ENCODE measurements at regions not wholly inside any gene's neighbourhood (a gene's known extent, or its start where the extent isn't known, plus 50 kb on each side); places are given as distances from the start of the nearest gene placed in this dataset.

- DNase-seq (ENCODE audit: low read depth) = no peak
- no peak overlapping the region for H3K4me3 ChIP-seq (ENCODE audit: low read length)
- TF ChIP-seq, protein P1, sequence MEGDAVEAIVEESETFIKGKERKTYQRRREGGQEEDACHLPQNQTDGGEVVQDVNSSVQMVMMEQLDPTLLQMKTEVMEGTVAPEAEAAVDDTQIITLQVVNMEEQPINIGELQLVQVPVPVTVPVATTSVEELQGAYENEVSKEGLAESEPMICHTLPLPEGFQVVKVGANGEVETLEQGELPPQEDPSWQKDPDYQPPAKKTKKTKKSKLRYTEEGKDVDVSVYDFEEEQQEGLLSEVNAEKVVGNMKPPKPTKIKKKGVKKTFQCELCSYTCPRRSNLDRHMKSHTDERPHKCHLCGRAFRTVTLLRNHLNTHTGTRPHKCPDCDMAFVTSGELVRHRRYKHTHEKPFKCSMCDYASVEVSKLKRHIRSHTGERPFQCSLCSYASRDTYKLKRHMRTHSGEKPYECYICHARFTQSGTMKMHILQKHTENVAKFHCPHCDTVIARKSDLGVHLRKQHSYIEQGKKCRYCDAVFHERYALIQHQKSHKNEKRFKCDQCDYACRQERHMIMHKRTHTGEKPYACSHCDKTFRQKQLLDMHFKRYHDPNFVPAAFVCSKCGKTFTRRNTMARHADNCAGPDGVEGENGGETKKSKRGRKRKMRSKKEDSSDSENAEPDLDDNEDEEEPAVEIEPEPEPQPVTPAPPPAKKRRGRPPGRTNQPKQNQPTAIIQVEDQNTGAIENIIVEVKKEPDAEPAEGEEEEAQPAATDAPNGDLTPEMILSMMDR (conservative IDR thresholded peaks at IDR 0.05; ENCODE audit: low read depth, low read length) = no peak
These were observed 1634.3 kb upstream of the ADGRL3 start for GRCh38 chr4:59565836-59566235.

GRCh38 chr4:59570860-59571476, 1629.2 kb upstream of the ADGRL3 start:
- TF ChIP-seq, protein P1 (conservative IDR thresholded peaks at IDR 0.05; ENCODE audit: low read depth, low read length) = no peak
- no peak for DNase-seq (ENCODE audit: low read depth)
- H3K4me3 ChIP-seq (ENCODE audit: low read length) = no peak overlapping the region

- DNase-seq (ENCODE audit: low read depth) = no peak
- TF ChIP-seq, protein P1 (conservative IDR thresholded peaks at IDR 0.05; ENCODE audit: low read depth, low read length) = no peak
- no peak overlapping the region for H3K4me3 ChIP-seq (ENCODE audit: low read length)
These were observed 1628.2 kb upstream of the ADGRL3 start for GRCh38 chr4:59571805-59572430.

DNA sequence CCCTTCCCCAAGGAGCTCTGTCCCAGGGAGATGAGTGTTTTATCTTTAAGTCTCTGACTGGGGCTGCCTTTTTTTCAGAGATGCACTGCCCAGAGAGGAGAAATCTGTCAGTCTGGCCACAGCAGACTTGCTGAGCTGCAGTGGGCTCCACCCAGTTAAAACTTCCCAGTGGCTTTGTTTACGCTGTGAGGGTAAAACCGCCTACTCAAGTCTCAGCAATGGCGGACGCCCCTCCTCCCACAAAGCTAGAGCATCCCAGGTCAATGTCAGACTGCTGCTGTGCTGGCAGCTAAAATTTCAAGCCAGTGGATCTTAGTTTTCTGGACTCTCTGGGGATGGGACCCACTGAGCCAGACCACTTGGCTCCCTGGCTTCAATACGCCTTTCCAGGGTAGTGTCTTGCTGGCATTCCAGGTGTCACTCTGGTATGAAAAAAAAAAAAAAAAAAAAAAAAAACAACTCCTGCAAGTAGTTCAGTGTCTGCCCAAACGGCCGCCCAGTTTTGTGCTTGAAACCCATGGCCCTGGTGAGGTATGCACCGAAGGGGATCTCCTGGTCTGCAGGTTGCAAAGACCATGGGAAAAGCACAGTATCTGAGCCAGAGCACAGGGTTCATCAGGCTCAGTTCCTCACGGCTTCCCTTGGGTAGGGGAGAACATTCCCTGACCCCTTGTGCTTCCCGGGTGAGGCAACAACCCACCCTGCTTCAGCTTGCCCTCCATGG, 1616.1 kb upstream of the ADGRL3 start:
- H3K4me3 ChIP-seq (ENCODE audit: low read length) = no peak overlapping the region
- no peak for DNase-seq (ENCODE audit: low read depth)
- TF ChIP-seq, protein P1 (conservative IDR thresholded peaks at IDR 0.05; ENCODE audit: low read depth, low read length) = no peak

- no peak for DNase-seq (ENCODE audit: low read depth)
- H3K4me3 ChIP-seq (ENCODE audit: low read length) = no peak overlapping the region
- TF ChIP-seq, protein P1 (conservative IDR thresholded peaks at IDR 0.05; ENCODE audit: low read depth, low read length) = no peak
These were observed 1602.4 kb upstream of the ADGRL3 start for GRCh38 chr4:59597536-59598329.

DNA sequence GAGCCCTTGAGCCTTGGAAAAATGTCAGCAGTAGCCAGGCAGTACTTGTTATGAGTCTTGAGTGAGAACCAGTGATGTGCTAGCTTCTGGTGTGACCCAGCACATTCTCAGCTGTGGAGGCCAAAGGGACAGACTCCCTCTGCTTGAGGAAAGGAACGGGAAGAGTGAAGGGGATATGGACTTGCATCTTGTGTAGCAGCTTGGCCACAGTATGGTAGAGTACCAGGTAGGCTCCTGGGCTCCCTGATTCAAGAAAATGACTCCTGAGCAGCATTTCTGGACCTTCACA, 1601.9 kb upstream of the ADGRL3 start:
- no peak overlapping the region for H3K4me3 ChIP-seq (ENCODE audit: low read length)
- TF ChIP-seq, protein P1 (conservative IDR thresholded peaks at IDR 0.05; ENCODE audit: low read depth, low read length) = no peak
- DNase-seq (ENCODE audit: low read depth) = no peak

Data from retinal pigment epithelial cell (primary cell).